PC-3 (cell line): ENCODE measurements at regions not wholly inside any gene's neighbourhood (a gene's known extent, or its start where the extent isn't known, plus 50 kb on each side); places are given as distances from the start of the nearest gene placed in this dataset.
"Not testable (repeated sequence)": the region's sequence is repeated elsewhere in the genome, so short reads cannot be mapped to it uniquely, and the experiment has no call there.

Source experiments
- CTCF ChIP-seq: fragments of 300-600 bp; sonication (generic); conservative IDR thresholded peaks from 2 replicates; pipeline ENCODE4 v1.5.1; 2017; ENCODE audit warnings: antibody characterized with exemption, low read depth, mild to moderate bottlenecking, low read length
- EZH2phosphoT487 ChIP-seq: fragments of 300-600 bp; sonication (generic); IDR thresholded peaks from 2 replicates; pipeline ENCODE4 v1.6.1; 2018; ENCODE audit warnings: mild to moderate bottlenecking, antibody characterized with exemption, low read length, borderline replicate concordance

DNA sequence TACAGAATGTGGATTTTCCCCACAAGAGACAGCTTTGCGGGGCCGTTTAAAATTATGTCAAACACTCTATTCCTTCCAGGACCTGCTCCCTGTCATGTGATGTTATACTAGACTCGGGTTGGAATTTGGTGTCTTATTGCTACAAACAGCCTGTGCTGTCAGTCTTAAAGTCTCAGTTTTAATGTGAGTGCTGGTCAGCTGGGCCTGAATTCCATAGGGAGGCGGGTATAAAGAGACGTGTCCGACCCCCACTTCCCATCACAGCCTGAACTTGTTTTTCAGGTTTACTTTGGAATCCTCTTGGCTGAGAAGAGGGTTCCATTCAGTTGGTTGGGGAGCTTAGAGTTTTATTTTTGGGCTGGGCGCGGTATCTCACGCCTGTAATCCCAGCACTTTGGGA, 146.5 kb upstream of the ZNF469 start:
- TF ChIP-seq CTCF, EZH2phosphoT487: not testable (repeated sequence)
